ENCODE measurements at regions not wholly inside any gene's neighbourhood (a gene's known extent, or its start where the extent isn't known, plus 50 kb on each side); places are given as distances from the start of the nearest gene placed in this dataset.

- no peaks in the 10 kb centered on the region for H3K27me3 ChIP-seq (ENCODE audit: insufficient read depth, insufficient read length)
- no peak overlapping the region for H3K4me3 ChIP-seq (ENCODE audit: insufficient read length, low read depth)
- no peak overlapping the region for H3K9ac ChIP-seq (ENCODE audit: insufficient read length, low read depth)
- H3K36me3 ChIP-seq (ENCODE audit: insufficient read depth, insufficient read length, low read length) = no peaks in the 10 kb centered on the region
- H3K4me1 ChIP-seq (ENCODE audit: insufficient read depth, insufficient read length) = no peaks in the 10 kb centered on the region
- no peak for TF ChIP-seq YY1 (IDR thresholded peaks at IDR 0.05; ENCODE audit: insufficient read depth, insufficient read length)
- TF ChIP-seq ZNF274 (IDR thresholded peaks at IDR 0.05; ENCODE audit: low read depth, low read length) = no peak
- TF ChIP-seq SUZ12 (IDR thresholded peaks at IDR 0.05; ENCODE audit: extremely low read depth, insufficient read depth, insufficient read length) = no peak
- H3K9me3 ChIP-seq (ENCODE audit: insufficient read depth, low read length) = peaks cover 8% of the 10 kb centered on the region; the same call in 1 of the 2 replicates
- no peak for DNase-seq (ENCODE audit: low read depth, low spot score)
Observed at GRCh38 chr14:55819610-55820304, 239.8 kb downstream of the KTN1 start.

GRCh38 chr14:55822906-55823305 is 242.9 kb downstream of the KTN1 start:
- Histone ChIP-seq H3K9me3 (ENCODE audit: insufficient read depth, low read length) (peaks cover 8% of the 10 kb centered on the region; the same call in 1 of the 2 replicates), H3K9ac (ENCODE audit: insufficient read length, low read depth) (no peak overlapping the region), H3K27me3 (ENCODE audit: insufficient read depth, insufficient read length) (no peaks in the 10 kb centered on the region), H3K36me3 (ENCODE audit: insufficient read depth, insufficient read length, low read length) (no peaks in the 10 kb centered on the region), H3K4me3 (ENCODE audit: insufficient read length, low read depth) (no peak overlapping the region), H3K4me1 (ENCODE audit: insufficient read depth, insufficient read length) (no peaks in the 10 kb centered on the region)
- DNase-seq (ENCODE audit: low read depth, low spot score) = no peak
- TF ChIP-seq ZNF274 (IDR thresholded peaks at IDR 0.05; ENCODE audit: low read depth, low read length) (no peak), YY1 (IDR thresholded peaks at IDR 0.05; ENCODE audit: insufficient read depth, insufficient read length) (no peak)

GRCh38 chr14:55832122-55832911 is 252.3 kb downstream of the KTN1 start:
- no peak for DNase-seq (ENCODE audit: low read depth, low spot score)
- no peak overlapping the region for H3K9ac ChIP-seq (ENCODE audit: insufficient read length, low read depth)
- TF ChIP-seq ZNF274 (IDR thresholded peaks at IDR 0.05; ENCODE audit: low read depth, low read length) (no peak), SUZ12 (IDR thresholded peaks at IDR 0.05; ENCODE audit: extremely low read depth, insufficient read depth, insufficient read length) (no peak), YY1 (IDR thresholded peaks at IDR 0.05; ENCODE audit: insufficient read depth, insufficient read length) (no peak)

GRCh38 chr14:55832974-55833373 is 253.0 kb downstream of the KTN1 start:
- Histone ChIP-seq H3K9me3 (ENCODE audit: insufficient read depth, low read length) (no peaks in the 10 kb centered on the region), H3K4me1 (ENCODE audit: insufficient read depth, insufficient read length) (no peaks in the 10 kb centered on the region), H3K4me3 (ENCODE audit: insufficient read length, low read depth) (no peak overlapping the region), H3K36me3 (ENCODE audit: insufficient read depth, insufficient read length, low read length) (no peaks in the 10 kb centered on the region), H3K9ac (ENCODE audit: insufficient read length, low read depth) (no peak overlapping the region), H3K27me3 (ENCODE audit: insufficient read depth, insufficient read length) (no peaks in the 10 kb centered on the region)
- DNase-seq (ENCODE audit: low read depth, low spot score) = no peak
- no peak for TF ChIP-seq YY1 (IDR thresholded peaks at IDR 0.05; ENCODE audit: insufficient read depth, insufficient read length)
- TF ChIP-seq SUZ12 (IDR thresholded peaks at IDR 0.05; ENCODE audit: extremely low read depth, insufficient read depth, insufficient read length) = no peak
- TF ChIP-seq ZNF274 (IDR thresholded peaks at IDR 0.05; ENCODE audit: low read depth, low read length) = no peak

More at GRCh38 chr14:55832122-55832911, 252.3 kb downstream of the KTN1 start:
- H3K27me3 ChIP-seq (ENCODE audit: insufficient read depth, insufficient read length) = no peaks in the 10 kb centered on the region
- H3K36me3 ChIP-seq (ENCODE audit: insufficient read depth, insufficient read length, low read length) = no peaks in the 10 kb centered on the region
- H3K9me3 ChIP-seq (ENCODE audit: insufficient read depth, low read length) = no peaks in the 10 kb centered on the region
- no peak overlapping the region for H3K4me3 ChIP-seq (ENCODE audit: insufficient read length, low read depth)
- no peaks in the 10 kb centered on the region for H3K4me1 ChIP-seq (ENCODE audit: insufficient read depth, insufficient read length)

- no peaks in the 10 kb centered on the region for H3K4me1 ChIP-seq (ENCODE audit: insufficient read depth, insufficient read length)
- no peak for TF ChIP-seq SUZ12 (IDR thresholded peaks at IDR 0.05; ENCODE audit: extremely low read depth, insufficient read depth, insufficient read length)
- no peak for TF ChIP-seq YY1 (IDR thresholded peaks at IDR 0.05; ENCODE audit: insufficient read depth, insufficient read length)
- TF ChIP-seq ZNF274 (IDR thresholded peaks at IDR 0.05; ENCODE audit: low read depth, low read length) = no peak
- H3K9me3 ChIP-seq (ENCODE audit: insufficient read depth, low read length) = peaks cover 6% of the 10 kb centered on the region; the same call in 1 of the 2 replicates
- DNase-seq (ENCODE audit: low read depth, low spot score) = no peak
- H3K27me3 ChIP-seq (ENCODE audit: insufficient read depth, insufficient read length) = no peaks in the 10 kb centered on the region
- H3K4me3 ChIP-seq (ENCODE audit: insufficient read length, low read depth) = no peak overlapping the region
- H3K9ac ChIP-seq (ENCODE audit: insufficient read length, low read depth) = no peak overlapping the region
- no peaks in the 10 kb centered on the region for H3K36me3 ChIP-seq (ENCODE audit: insufficient read depth, insufficient read length, low read length)
Observed at GRCh38 chr14:55834390-55834789, 254.4 kb downstream of the KTN1 start.

DNA sequence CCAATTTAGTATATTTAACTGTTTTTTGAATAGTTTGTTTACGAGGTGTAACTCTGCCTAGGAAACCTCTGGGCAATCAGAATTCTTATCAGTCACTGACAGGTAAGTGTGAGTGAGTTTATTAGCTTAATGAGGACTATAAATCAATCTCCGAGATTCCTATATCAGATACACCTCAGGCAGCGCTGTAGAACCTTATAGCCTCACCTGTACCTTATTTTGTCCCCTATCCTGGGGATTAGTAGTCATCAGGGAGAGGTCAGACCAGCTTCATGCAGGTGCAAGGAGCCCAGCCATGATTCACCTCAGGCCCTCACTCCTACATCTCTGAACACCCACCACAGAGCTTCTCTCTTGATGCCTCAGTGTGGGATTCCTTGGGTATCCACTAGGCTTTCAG is 256.0 kb downstream of the KTN1 start:
- Histone ChIP-seq H3K9me3 (ENCODE audit: insufficient read depth, low read length) (peaks cover 6% of the 10 kb centered on the region; the same call in 1 of the 2 replicates), H3K9ac (ENCODE audit: insufficient read length, low read depth) (no peak overlapping the region), H3K4me3 (ENCODE audit: insufficient read length, low read depth) (no peak overlapping the region), H3K27me3 (ENCODE audit: insufficient read depth, insufficient read length) (no peaks in the 10 kb centered on the region), H3K4me1 (ENCODE audit: insufficient read depth, insufficient read length) (no peaks in the 10 kb centered on the region), H3K36me3 (ENCODE audit: insufficient read depth, insufficient read length, low read length) (no peaks in the 10 kb centered on the region)
- DNase-seq (ENCODE audit: low read depth, low spot score) = no peak
- TF ChIP-seq YY1 (IDR thresholded peaks at IDR 0.05; ENCODE audit: insufficient read depth, insufficient read length) (no peak), SUZ12 (IDR thresholded peaks at IDR 0.05; ENCODE audit: extremely low read depth, insufficient read depth, insufficient read length) (no peak), ZNF274 (IDR thresholded peaks at IDR 0.05; ENCODE audit: low read depth, low read length) (no peak)

DNA sequence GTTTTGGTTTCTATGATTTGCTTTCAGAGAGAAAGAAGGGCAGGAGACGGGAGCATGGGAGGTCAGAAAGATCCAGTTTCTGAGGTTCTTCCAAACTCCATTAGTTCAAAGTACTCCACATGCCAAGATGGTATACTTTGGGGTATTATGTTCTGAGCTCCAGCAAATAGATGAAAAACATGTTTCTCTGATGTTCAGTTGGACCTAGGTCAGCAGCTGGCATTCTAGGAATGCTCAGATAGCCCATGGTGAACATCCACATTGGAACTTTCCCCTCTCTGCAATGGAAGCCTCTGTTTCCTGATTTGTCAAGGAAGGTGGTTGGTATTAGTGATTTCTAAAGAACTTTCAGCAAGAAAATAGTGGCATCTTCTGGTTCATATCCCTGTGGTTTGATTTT is 257.5 kb downstream of the KTN1 start:
- Histone ChIP-seq H3K4me3 (ENCODE audit: insufficient read length, low read depth) (no peak overlapping the region), H3K9me3 (ENCODE audit: insufficient read depth, low read length) (peaks cover 6% of the 10 kb centered on the region; the same call in 1 of the 2 replicates), H3K9ac (ENCODE audit: insufficient read length, low read depth) (no peak overlapping the region), H3K36me3 (ENCODE audit: insufficient read depth, insufficient read length, low read length) (no peaks in the 10 kb centered on the region), H3K4me1 (ENCODE audit: insufficient read depth, insufficient read length) (no peaks in the 10 kb centered on the region), H3K27me3 (ENCODE audit: insufficient read depth, insufficient read length) (no peaks in the 10 kb centered on the region)
- DNase-seq (ENCODE audit: low read depth, low spot score) = no peak
- TF ChIP-seq SUZ12 (IDR thresholded peaks at IDR 0.05; ENCODE audit: extremely low read depth, insufficient read depth, insufficient read length) (no peak), ZNF274 (IDR thresholded peaks at IDR 0.05; ENCODE audit: low read depth, low read length) (no peak), YY1 (IDR thresholded peaks at IDR 0.05; ENCODE audit: insufficient read depth, insufficient read length) (no peak)
